ENCODE measurements at regions not wholly inside any gene's neighbourhood (a gene's known extent, or its start where the extent isn't known, plus 50 kb on each side); places are given as distances from the start of the nearest gene placed in this dataset.

DNA sequence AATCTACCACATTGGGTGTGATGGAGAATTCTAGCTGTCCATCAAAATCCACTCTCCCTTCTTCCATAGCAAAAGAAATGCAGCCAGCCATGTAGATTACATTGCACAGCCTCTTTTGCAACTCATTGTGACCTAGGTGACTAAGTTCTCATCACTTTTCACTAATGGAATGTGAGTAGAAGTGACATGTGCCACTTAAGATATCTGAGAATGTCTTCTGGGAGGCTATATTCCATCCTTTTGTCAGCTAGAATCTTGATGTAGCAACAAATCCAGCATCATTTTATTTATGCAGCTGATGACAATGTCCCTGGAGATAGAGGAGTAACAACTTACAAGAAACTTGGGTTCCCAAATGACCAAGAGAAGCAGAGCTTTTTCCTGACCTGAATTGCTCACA lies 61.5 kb upstream of the API5 start:
- DNase-seq (ENCODE audit: low spot score), result no peak

- no peak for DNase-seq (ENCODE audit: low spot score)
Observed at GRCh38 chr11:43261775-43262174, 50.0 kb upstream of the API5 start.
